ENCODE measurements at regions not wholly inside any gene's neighbourhood (a gene's known extent, or its start where the extent isn't known, plus 50 kb on each side); places are given as distances from the start of the nearest gene placed in this dataset.

GRCh38 chr20:40254023-40254772, 434.8 kb downstream of the MAFB start:
- no peaks in the 10 kb centered on the region for H3K36me3 ChIP-seq (replicated peaks in 1 of 2; ENCODE audit: control insufficient read depth in 1 of 2, insufficient read depth in 2 of 2, low read length in 2 of 2)
- H3K27ac ChIP-seq (ENCODE audit: low read depth in 1 of 2, low read length in 2 of 2), result no peak overlapping the region
- Mint-ChIP-seq H3K27me3 (ENCODE audit: low read depth in 3 of 3) (peaks cover 9 to 19% (median 17%) of the 10 kb centered on the region in 3 donors), H3K9me3 (peaks cover 0 to 9% (median 4%) of the 10 kb centered on the region in 7 donors), H3K4me3 (no peak overlapping the region), H3K4me1 (peaks cover 6% of the 10 kb centered on the region), H3K36me3 (no peaks in the 10 kb centered on the region), H3K27ac (no peak overlapping the region)
- no peak overlapping the region for H3K4me2 ChIP-seq (replicated peaks; ENCODE audit: extremely low read depth, low read length, poor library complexity, severe bottlenecking)
- DNase-seq, result no peak
- no CpG with 5 or more reads among the region's 6 CpGs for WGBS (ENCODE audit: insufficient coverage)
- no peaks in the 10 kb centered on the region for H3K79me2 ChIP-seq (ENCODE audit: insufficient read depth, low read length)
- TF ChIP-seq CTCF (IDR thresholded peaks at IDR 0.05), result no peak
- peaks cover 9 to 25% of the 10 kb centered on the region in 2 donors for H3K27me3 ChIP-seq (ENCODE audit: control insufficient read depth in 2 of 2, insufficient read depth in 2 of 2, low read length in 2 of 2)
- H2AFZ ChIP-seq (ENCODE audit: insufficient read depth, low read depth, low read length, poor library complexity, severe bottlenecking), result no peak overlapping the region
- H3K4me1 ChIP-seq (ENCODE audit: control insufficient read depth in 1 of 2, insufficient read depth in 2 of 2, low read length in 2 of 2), result no peaks in the 10 kb centered on the region
- peaks cover 0 to 5% of the 10 kb centered on the region in 2 donors for H3K9me3 ChIP-seq (replicated peaks in 1 of 2; ENCODE audit: control insufficient read depth in 1 of 2, insufficient read depth in 1 of 2, low read length in 2 of 2)
- no peak overlapping the region for H3K4me3 ChIP-seq (replicated peaks in 1 of 3; ENCODE audit: low read depth in 2 of 3, low read length in 3 of 3)
- no peaks in the 10 kb centered on the region for H4K20me1 ChIP-seq (ENCODE audit: insufficient read depth, low read length)
- intact Hi-C loops (cut with micrococcal nuclease), result no loop called here
- no peak overlapping the region for H3K9ac ChIP-seq (ENCODE audit: insufficient read depth, low read length, poor library complexity, severe bottlenecking)

- WGBS (ENCODE audit: insufficient coverage), result 96% methylated on average over 5 of the region's 9 CpGs
- intact Hi-C loops (cut with micrococcal nuclease), result no loop called here
Observed at GRCh38 chr20:40251284-40251932, 437.6 kb downstream of the MAFB start.

More at GRCh38 chr20:40251284-40251932, 437.6 kb downstream of the MAFB start:
- Mint-ChIP-seq H3K9me3 (peaks cover 0 to 13% (median 4%) of the 10 kb centered on the region in 7 donors), H3K4me3 (no peak overlapping the region), H3K27ac (no peak overlapping the region), H3K27me3 (ENCODE audit: low read depth in 3 of 3) (peaks cover 5 to 16% (median 13%) of the 10 kb centered on the region in 3 donors), H3K36me3 (no peaks in the 10 kb centered on the region), H3K4me1 (peaks cover 6% of the 10 kb centered on the region)
- Histone ChIP-seq H3K4me3 (replicated peaks in 1 of 3; ENCODE audit: low read depth in 2 of 3, low read length in 3 of 3) (no peak overlapping the region), H3K27ac (ENCODE audit: low read depth in 1 of 2, low read length in 2 of 2) (no peak overlapping the region), H3K4me1 (ENCODE audit: control insufficient read depth in 1 of 2, insufficient read depth in 2 of 2, low read length in 2 of 2) (no peaks in the 10 kb centered on the region), H3K9me3 (replicated peaks in 1 of 2; ENCODE audit: control insufficient read depth in 1 of 2, insufficient read depth in 1 of 2, low read length in 2 of 2) (peaks cover 0 to 5% of the 10 kb centered on the region in 2 donors), H3K9ac (ENCODE audit: insufficient read depth, low read length, poor library complexity, severe bottlenecking) (no peak overlapping the region), H3K4me2 (replicated peaks; ENCODE audit: extremely low read depth, low read length, poor library complexity, severe bottlenecking) (no peak overlapping the region), H4K20me1 (ENCODE audit: insufficient read depth, low read length) (no peaks in the 10 kb centered on the region), H3K27me3 (ENCODE audit: control insufficient read depth in 2 of 2, insufficient read depth in 2 of 2, low read length in 2 of 2) (peaks cover 7% of the 10 kb centered on the region in 2 donors), H3K79me2 (ENCODE audit: insufficient read depth, low read length) (no peaks in the 10 kb centered on the region), H2AFZ (ENCODE audit: insufficient read depth, low read depth, low read length, poor library complexity, severe bottlenecking) (no peak overlapping the region), H3K36me3 (replicated peaks in 1 of 2; ENCODE audit: control insufficient read depth in 1 of 2, insufficient read depth in 2 of 2, low read length in 2 of 2) (no peaks in the 10 kb centered on the region)
- TF ChIP-seq CTCF (IDR thresholded peaks at IDR 0.05), result peak; percentile 60
- DNase-seq, result peak in 1 of 3 donors; percentile 24
